Glutamatergic neuron (in vitro differentiated cells): ENCODE measurements at regions not wholly inside any gene's neighbourhood (a gene's known extent, or its start where the extent isn't known, plus 50 kb on each side); places are given as distances from the start of the nearest gene placed in this dataset.

Experiments
- DNase-seq: peaks from one replicate; pipeline ENCODE4 v3.0.0; 2022
- H3K27ac Mint-ChIP-seq: one replicate; pipeline ENCODE4 v1.8.0; 2020; ENCODE audit warnings: mild to moderate bottlenecking, mixed read lengths, inconsistent platforms; ENCODE audit not compliant: unreplicated experiment
- H3K27me3 Mint-ChIP-seq: one replicate; pipeline ENCODE4 v1.8.0; 2020; ENCODE audit warnings: mild to moderate bottlenecking, moderate library complexity, mixed read lengths, inconsistent platforms; ENCODE audit not compliant: unreplicated experiment
- H3K36me3 Mint-ChIP-seq: one replicate; pipeline ENCODE4 v1.8.0; 2020; ENCODE audit warnings: mild to moderate bottlenecking, mixed read lengths, inconsistent platforms; ENCODE audit not compliant: unreplicated experiment
- H3K4me1 Mint-ChIP-seq: one replicate; pipeline ENCODE4 v1.8.0; 2020; ENCODE audit warnings: mild to moderate bottlenecking, low read depth, mixed read lengths, inconsistent platforms; ENCODE audit not compliant: unreplicated experiment
- H3K4me3 Mint-ChIP-seq: one replicate; pipeline ENCODE4 v1.8.0; 2020; ENCODE audit warnings: mild to moderate bottlenecking, mixed read lengths, inconsistent platforms; ENCODE audit not compliant: unreplicated experiment
- H3K9me3 Mint-ChIP-seq: one replicate; pipeline ENCODE4 v1.8.0; 2020; ENCODE audit warnings: mild to moderate bottlenecking, moderate library complexity, mixed read lengths, inconsistent platforms; ENCODE audit not compliant: unreplicated experiment
- TF ChIP-seq, protein P1 (sequence below): fragments of 200-600 bp; sonication (generic); IDR thresholded peaks from one replicate; pipeline ENCODE4 v1.5.0; 2021; ENCODE audit not compliant: partially characterized antibody, unreplicated experiment

GRCh38 chr7:9921326-9921725 lies 1052.3 kb upstream of the PHF14 start:
- Mint-ChIP-seq H3K36me3 (no peaks in the 10 kb centered on the region), H3K27ac (no peak overlapping the region), H3K27me3 (no peaks in the 10 kb centered on the region), H3K9me3 (no peaks in the 10 kb centered on the region), H3K4me3 (no peak overlapping the region), H3K4me1 (no peaks in the 10 kb centered on the region)
- TF ChIP-seq, protein P1, sequence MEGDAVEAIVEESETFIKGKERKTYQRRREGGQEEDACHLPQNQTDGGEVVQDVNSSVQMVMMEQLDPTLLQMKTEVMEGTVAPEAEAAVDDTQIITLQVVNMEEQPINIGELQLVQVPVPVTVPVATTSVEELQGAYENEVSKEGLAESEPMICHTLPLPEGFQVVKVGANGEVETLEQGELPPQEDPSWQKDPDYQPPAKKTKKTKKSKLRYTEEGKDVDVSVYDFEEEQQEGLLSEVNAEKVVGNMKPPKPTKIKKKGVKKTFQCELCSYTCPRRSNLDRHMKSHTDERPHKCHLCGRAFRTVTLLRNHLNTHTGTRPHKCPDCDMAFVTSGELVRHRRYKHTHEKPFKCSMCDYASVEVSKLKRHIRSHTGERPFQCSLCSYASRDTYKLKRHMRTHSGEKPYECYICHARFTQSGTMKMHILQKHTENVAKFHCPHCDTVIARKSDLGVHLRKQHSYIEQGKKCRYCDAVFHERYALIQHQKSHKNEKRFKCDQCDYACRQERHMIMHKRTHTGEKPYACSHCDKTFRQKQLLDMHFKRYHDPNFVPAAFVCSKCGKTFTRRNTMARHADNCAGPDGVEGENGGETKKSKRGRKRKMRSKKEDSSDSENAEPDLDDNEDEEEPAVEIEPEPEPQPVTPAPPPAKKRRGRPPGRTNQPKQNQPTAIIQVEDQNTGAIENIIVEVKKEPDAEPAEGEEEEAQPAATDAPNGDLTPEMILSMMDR: no peak
- no peak for DNase-seq

DNA sequence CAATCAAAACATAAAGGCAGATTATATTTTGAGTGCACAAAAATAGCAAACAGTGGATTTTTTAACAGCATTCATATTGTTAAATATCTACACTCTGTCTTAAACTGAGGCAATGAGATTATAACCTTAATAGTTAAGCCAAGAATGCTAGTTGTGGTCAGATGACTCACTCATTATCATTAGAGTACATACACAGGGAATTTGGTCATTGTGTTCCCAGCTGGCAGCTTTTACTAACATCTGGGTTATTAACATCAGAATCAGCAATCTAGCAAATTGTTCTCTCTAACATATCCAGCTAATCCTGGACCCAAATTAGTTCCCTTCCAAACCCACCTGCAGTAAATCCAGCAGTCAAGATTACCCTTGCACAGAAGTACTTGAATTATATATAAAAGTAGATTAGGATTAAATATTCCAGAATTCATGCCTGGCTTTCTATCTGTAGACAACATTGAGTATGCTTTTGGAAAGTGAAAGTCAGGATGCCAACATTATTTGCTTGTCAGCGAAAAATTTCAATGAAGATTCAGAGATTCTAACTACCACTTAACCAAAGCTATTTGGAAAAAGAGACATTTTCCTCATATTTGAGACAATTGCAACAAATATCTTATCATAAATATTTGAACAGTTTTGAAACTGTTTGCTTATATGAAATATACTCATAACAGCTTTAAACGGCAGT lies 1035.6 kb upstream of the PHF14 start:
- Mint-ChIP-seq H3K4me3 (no peak overlapping the region), H3K36me3 (no peaks in the 10 kb centered on the region), H3K27ac (peak overlapping the region; percentile 43), H3K4me1 (peaks cover 7% of the 10 kb centered on the region), H3K27me3 (no peaks in the 10 kb centered on the region), H3K9me3 (peaks cover 1% of the 10 kb centered on the region)
- TF ChIP-seq, protein P1: no peak
- no peak for DNase-seq

GRCh38 chr7:9939176-9939575 lies 1034.5 kb upstream of the PHF14 start:
- Mint-ChIP-seq H3K27ac (no peak overlapping the region), H3K4me3 (no peak overlapping the region), H3K4me1 (peaks cover 7% of the 10 kb centered on the region), H3K36me3 (no peaks in the 10 kb centered on the region), H3K9me3 (peaks cover 1% of the 10 kb centered on the region), H3K27me3 (no peaks in the 10 kb centered on the region)
- no peak for DNase-seq
- TF ChIP-seq, protein P1: no peak

GRCh38 chr7:9945131-9945530 lies 1028.5 kb upstream of the PHF14 start:
- DNase-seq: no peak
- TF ChIP-seq, protein P1: no peak
- no peaks in the 10 kb centered on the region for H3K4me1 Mint-ChIP-seq
- no peaks in the 10 kb centered on the region for H3K27me3 Mint-ChIP-seq
- no peak overlapping the region for H3K4me3 Mint-ChIP-seq
- H3K9me3 Mint-ChIP-seq: no peaks in the 10 kb centered on the region
- no peaks in the 10 kb centered on the region for H3K36me3 Mint-ChIP-seq
- no peak overlapping the region for H3K27ac Mint-ChIP-seq

DNA sequence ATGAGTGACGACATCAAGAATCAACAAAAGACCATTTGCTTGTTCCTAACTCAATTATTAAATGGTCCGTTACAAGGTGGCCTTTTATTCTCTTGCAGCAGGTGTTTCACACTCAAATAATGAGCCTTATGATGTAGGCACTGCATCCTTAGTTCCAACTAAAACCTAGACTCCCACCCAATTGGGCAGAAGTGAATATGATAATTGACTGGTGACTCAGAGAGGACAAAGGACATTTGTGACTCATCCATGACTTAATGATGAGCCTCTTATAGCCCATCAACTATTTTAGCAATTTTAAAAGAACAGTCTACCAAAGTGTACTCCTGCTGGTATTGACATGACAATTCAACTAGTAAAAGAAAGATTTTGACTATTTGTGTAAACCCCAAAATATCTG lies 1027.8 kb upstream of the PHF14 start:
- H3K9me3 Mint-ChIP-seq: no peaks in the 10 kb centered on the region
- no peaks in the 10 kb centered on the region for H3K27me3 Mint-ChIP-seq
- TF ChIP-seq, protein P1: no peak
- DNase-seq: no peak
- no peaks in the 10 kb centered on the region for H3K36me3 Mint-ChIP-seq
- no peak overlapping the region for H3K4me3 Mint-ChIP-seq
- H3K27ac Mint-ChIP-seq: no peak overlapping the region
- H3K4me1 Mint-ChIP-seq: no peaks in the 10 kb centered on the region
